ENCODE measurements at regions not wholly inside any gene's neighbourhood (a gene's known extent, or its start where the extent isn't known, plus 50 kb on each side); places are given as distances from the start of the nearest gene placed in this dataset.

- TF ChIP-seq, protein P1, sequence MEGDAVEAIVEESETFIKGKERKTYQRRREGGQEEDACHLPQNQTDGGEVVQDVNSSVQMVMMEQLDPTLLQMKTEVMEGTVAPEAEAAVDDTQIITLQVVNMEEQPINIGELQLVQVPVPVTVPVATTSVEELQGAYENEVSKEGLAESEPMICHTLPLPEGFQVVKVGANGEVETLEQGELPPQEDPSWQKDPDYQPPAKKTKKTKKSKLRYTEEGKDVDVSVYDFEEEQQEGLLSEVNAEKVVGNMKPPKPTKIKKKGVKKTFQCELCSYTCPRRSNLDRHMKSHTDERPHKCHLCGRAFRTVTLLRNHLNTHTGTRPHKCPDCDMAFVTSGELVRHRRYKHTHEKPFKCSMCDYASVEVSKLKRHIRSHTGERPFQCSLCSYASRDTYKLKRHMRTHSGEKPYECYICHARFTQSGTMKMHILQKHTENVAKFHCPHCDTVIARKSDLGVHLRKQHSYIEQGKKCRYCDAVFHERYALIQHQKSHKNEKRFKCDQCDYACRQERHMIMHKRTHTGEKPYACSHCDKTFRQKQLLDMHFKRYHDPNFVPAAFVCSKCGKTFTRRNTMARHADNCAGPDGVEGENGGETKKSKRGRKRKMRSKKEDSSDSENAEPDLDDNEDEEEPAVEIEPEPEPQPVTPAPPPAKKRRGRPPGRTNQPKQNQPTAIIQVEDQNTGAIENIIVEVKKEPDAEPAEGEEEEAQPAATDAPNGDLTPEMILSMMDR (IDR thresholded peaks at IDR 0.05; ENCODE audit: unreplicated experiment): no peak
- H3K27ac Mint-ChIP-seq: no peak overlapping the region
- H3K9me3 Mint-ChIP-seq (ENCODE audit: low read depth): peaks cover 10% of the 10 kb centered on the region
- H3K4me1 Mint-ChIP-seq (ENCODE audit: low read depth): no peaks in the 10 kb centered on the region
- no peak overlapping the region for H3K4me3 Mint-ChIP-seq (ENCODE audit: low read depth)
- H3K36me3 Mint-ChIP-seq (ENCODE audit: insufficient read depth): no peaks in the 10 kb centered on the region
- H3K27me3 Mint-ChIP-seq: no peaks in the 10 kb centered on the region
- DNase-seq (ENCODE audit: low spot score, unreplicated experiment): no peak
Observed at GRCh38 chr3:70815817-70816216, 503.4 kb upstream of the MDFIC2 start.

DNA sequence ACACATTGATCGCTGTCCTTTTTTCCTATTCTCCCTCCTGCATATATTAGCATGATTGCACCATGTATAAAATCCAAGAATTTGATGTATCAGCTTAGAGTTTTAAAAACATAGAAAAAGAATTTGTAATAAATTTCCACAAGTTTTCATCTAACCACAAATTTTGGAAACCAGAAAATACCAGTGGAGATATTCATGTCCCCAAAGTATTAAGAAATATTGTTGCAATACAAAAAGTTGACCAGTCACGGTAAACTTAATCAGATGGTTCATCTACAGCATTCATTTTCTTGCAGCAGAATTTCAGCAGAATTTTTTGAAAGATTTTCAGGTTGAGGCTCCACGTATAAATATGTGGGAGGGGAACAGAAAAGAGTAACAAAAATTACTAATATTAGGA is 500.9 kb upstream of the MDFIC2 start:
- H3K4me1 Mint-ChIP-seq (ENCODE audit: low read depth): no peaks in the 10 kb centered on the region
- peaks cover 10% of the 10 kb centered on the region for H3K9me3 Mint-ChIP-seq (ENCODE audit: low read depth)
- H3K36me3 Mint-ChIP-seq (ENCODE audit: insufficient read depth): no peaks in the 10 kb centered on the region
- no peaks in the 10 kb centered on the region for H3K27me3 Mint-ChIP-seq
- no peak overlapping the region for H3K4me3 Mint-ChIP-seq (ENCODE audit: low read depth)
- no peak overlapping the region for H3K27ac Mint-ChIP-seq
- no peak for DNase-seq (ENCODE audit: low spot score, unreplicated experiment)
- TF ChIP-seq, protein P1 (IDR thresholded peaks at IDR 0.05; ENCODE audit: unreplicated experiment): no peak

DNA sequence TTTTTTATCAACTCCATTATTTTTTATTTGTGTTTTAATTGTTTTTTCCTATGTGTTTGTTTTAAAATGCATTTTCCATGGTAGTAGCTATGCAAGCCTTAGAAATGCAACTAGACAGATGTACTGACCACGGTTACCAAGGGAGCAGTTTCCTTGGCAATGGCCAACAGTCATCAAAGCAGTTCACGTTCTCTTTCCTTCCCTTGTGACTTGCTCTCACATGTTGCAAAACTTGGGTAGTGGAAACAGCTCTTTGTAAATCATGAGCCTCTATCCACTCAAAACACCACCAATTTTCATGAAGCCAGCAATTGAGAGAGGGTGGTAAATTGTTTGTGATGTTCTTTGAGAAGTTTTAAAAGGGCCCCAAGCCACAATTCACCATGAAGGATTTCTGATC is 499.4 kb upstream of the MDFIC2 start:
- Mint-ChIP-seq H3K9me3 (ENCODE audit: low read depth) (peaks cover 6% of the 10 kb centered on the region), H3K36me3 (ENCODE audit: insufficient read depth) (no peaks in the 10 kb centered on the region), H3K27ac (no peak overlapping the region), H3K4me1 (ENCODE audit: low read depth) (no peaks in the 10 kb centered on the region), H3K4me3 (ENCODE audit: low read depth) (no peak overlapping the region), H3K27me3 (no peaks in the 10 kb centered on the region)
- DNase-seq (ENCODE audit: low spot score, unreplicated experiment): no peak
- TF ChIP-seq, protein P1 (IDR thresholded peaks at IDR 0.05; ENCODE audit: unreplicated experiment): no peak

- no peak for DNase-seq (ENCODE audit: low spot score, unreplicated experiment)
- H3K27me3 Mint-ChIP-seq: no peaks in the 10 kb centered on the region
- no peak overlapping the region for H3K4me3 Mint-ChIP-seq (ENCODE audit: low read depth)
- no peaks in the 10 kb centered on the region for H3K9me3 Mint-ChIP-seq (ENCODE audit: low read depth)
- H3K4me1 Mint-ChIP-seq (ENCODE audit: low read depth): no peaks in the 10 kb centered on the region
- TF ChIP-seq, protein P1 (IDR thresholded peaks at IDR 0.05; ENCODE audit: unreplicated experiment): no peak
- H3K36me3 Mint-ChIP-seq (ENCODE audit: insufficient read depth): no peaks in the 10 kb centered on the region
- H3K27ac Mint-ChIP-seq: no peak overlapping the region
Observed at GRCh38 chr3:70808881-70809280, 496.4 kb upstream of the MDFIC2 start.

DNA sequence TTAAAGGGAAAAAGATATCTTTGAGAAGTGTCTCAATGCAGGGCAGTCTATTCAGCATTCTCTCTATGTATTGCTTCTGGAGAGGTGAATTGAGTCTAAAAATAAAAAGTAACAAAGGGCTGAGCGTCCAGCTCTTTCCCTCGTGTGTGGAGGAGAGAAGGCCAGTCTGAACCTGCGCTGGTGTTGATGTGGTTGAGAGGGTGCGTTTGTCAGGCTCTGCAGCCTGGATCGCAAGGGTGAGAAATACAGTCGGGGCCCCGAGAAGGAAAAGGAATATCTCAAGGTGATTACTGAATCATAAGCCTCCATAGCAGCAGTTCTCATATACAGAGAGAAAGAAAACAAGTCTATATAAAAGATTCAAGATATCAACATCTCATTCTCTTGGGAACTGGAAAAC is 494.1 kb upstream of the MDFIC2 start:
- no peaks in the 10 kb centered on the region for H3K9me3 Mint-ChIP-seq (ENCODE audit: low read depth)
- TF ChIP-seq, protein P1 (IDR thresholded peaks at IDR 0.05; ENCODE audit: unreplicated experiment): no peak
- no peaks in the 10 kb centered on the region for H3K4me1 Mint-ChIP-seq (ENCODE audit: low read depth)
- H3K27me3 Mint-ChIP-seq: no peaks in the 10 kb centered on the region
- H3K4me3 Mint-ChIP-seq (ENCODE audit: low read depth): no peak overlapping the region
- DNase-seq (ENCODE audit: low spot score, unreplicated experiment): no peak
- no peaks in the 10 kb centered on the region for H3K36me3 Mint-ChIP-seq (ENCODE audit: insufficient read depth)
- H3K27ac Mint-ChIP-seq: no peak overlapping the region
